NCI-H748 (cell line): ENCODE measurements at regions not wholly inside any gene's neighbourhood (a gene's known extent, or its start where the extent isn't known, plus 50 kb on each side); places are given as distances from the start of the nearest gene placed in this dataset.

Source experiments
- DNase-seq: peaks from one replicate; lab custom pipeline; 2025; ENCODE audit not compliant: unreplicated experiment; lab: John Stamatoyannopoulos, UW

- DNase-seq = no peak
Observed at GRCh38 chr3:8451696-8452095, 49.9 kb upstream of the LMCD1 start.
